ENCODE measurements at regions not wholly inside any gene's neighbourhood (a gene's known extent, or its start where the extent isn't known, plus 50 kb on each side); places are given as distances from the start of the nearest gene placed in this dataset.

- DNase-seq: no peak
Observed at GRCh38 chr1:63046539-63046938, 262.6 kb downstream of the ATG4C start.

DNA sequence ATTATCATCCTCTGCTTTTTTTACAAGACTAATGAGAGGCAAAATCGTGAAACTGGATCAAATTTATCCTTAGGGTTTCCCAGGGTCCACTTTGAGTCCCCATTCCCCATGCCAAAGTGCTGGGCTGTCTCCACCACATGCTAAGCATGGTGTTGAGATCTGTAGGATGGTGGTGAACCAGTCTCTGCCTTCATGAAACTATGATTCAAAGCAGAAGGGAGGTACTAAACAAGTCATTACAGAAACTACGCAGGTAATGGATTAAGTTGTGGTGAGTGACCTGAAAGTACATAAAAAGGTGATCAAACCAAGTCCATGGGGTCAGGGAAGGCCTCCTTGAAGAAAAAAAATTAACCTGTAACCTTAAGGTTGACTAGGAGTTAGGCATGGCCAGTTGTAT, 265.2 kb downstream of the ATG4C start:
- DNase-seq: no peak

DNA sequence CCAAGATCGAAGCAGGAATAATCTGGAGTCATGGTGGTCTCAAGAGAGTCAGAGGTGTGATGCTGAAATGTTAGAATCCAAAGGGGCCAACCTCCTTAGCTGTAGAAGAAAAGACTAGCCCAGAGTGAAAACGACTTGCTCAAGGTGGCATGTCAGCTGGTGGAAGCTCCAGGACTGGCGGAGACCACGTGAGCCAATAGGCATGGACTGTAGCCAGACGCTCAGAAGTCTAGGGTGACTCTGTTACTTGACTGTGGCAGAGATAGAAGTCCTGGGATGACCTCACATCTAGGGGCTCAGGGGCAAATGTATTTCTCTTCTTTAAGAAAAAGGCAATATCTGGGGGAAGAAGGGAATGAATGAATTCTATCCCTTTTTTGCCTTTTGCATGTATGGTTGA, 267.4 kb downstream of the ATG4C start:
- no peak for DNase-seq

DNA sequence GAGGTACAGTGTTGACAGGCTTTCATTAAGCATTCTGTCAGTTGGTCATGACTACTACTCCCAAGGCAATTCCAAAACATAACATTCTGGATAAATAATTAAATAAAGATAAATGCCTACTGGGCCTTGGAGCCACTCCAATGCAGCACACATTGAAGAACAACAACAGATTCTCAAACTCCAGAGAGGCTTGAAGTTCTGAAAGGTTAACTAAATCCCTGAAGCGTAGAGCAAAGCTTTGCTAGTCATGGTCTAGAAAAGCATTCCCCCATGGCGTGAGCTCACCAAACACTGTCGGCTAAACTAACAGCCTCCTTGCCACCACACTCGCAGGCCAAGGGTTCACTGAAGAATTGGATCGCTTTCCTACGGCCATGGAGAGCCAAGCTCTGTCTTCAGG, 268.0 kb downstream of the ATG4C start:
- no peak for DNase-seq

DNA sequence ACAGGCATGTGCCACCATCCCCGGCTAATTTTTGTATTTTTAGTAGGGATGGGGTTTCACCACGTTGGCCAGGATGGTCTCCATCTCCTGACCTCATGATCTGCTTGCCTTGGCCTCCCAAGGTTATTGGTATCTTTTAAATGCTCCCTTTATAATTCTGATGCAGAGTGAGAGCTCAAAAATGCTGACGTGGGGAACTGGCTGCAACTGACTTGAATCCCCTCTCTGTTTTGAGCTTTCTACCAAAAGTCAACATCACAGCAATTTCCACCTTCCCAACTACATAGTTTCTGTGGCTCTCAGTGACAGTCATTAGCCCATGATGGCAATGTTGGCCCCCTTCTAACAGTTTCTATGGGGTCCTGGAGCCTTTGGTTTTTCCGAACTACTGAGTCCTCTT, 268.2 kb upstream of the FOXD3 start:
- no peak for DNase-seq

- no peak for DNase-seq
Observed at GRCh38 chr1:63063367-63063766, 259.0 kb upstream of the FOXD3 start.

GRCh38 chr1:63064135-63064534, 258.2 kb upstream of the FOXD3 start:
- no peak for DNase-seq

GRCh38 chr1:63068626-63069025, 253.7 kb upstream of the FOXD3 start:
- no peak for DNase-seq

DNA sequence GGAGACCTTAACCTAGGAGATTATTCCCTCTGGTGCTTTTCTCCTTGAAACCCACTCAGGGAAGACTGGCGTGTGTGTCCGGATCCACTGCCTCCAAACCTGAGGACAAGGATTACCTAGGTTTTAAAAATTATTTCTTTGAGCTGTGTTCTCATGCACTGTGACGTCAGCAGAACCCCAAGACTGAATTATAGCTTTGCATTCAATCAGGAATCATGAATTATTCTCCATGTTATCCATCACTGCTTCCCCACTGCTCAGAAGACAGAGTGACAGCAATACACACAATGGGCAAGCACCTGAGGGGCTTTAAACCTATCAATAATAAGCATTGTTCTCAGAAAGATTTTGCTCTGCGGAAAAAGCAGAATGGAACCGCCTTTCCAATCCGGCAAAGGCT, 253.2 kb upstream of the FOXD3 start:
- no peak for DNase-seq

DNA sequence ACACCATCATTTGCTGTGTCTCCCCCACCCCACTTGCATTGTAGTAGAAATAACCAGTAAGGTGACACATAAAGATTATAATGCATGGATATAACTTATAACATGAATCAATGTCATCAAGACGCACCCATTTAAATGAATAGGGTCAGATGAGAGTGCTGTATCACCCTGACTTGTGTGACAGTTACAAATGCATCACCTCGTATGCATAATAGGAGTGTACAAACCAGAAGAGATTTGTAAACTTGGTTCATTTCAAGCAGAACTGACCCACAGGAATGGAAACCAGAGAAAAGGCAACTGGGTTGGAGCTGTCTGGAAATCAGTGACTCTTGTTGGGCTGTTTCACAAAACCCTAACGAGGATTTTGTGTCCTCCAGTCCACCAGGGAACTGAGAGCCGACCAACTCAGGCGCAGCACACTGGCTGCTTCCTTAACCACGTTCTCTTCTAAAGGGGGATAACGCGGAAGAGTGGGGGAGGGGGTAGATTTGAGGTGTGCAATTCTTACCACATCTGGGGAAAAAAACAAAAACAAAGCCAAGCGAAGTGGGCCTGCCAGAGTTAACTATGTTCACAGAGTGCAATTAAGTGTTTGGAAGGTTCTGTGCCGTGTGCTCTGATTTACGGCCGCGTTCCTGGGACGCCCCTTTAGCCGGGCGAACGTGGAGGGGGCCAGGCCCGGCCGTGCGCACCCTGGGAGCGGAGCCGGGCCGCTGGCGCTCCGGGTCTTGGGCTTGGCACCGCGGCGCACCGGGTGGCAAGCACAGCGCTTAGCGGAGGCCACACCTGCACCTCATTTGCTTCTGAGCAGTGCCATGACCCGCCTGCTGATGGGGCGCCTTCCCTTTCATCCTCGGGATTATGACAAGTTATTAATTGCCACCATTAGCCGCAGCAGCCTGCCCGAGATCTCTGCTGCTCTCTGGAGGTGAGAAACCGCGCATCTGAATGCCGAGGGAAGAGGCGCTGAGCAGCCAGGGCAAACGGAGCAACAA, 248.8 kb upstream of the FOXD3 start:
- DNase-seq: peak; percentile 82

- no peak for DNase-seq
Observed at GRCh38 chr1:63074321-63074720, 248.0 kb upstream of the FOXD3 start.

GRCh38 chr1:63082766-63083165, 239.6 kb upstream of the FOXD3 start:
- no peak for DNase-seq

DNA sequence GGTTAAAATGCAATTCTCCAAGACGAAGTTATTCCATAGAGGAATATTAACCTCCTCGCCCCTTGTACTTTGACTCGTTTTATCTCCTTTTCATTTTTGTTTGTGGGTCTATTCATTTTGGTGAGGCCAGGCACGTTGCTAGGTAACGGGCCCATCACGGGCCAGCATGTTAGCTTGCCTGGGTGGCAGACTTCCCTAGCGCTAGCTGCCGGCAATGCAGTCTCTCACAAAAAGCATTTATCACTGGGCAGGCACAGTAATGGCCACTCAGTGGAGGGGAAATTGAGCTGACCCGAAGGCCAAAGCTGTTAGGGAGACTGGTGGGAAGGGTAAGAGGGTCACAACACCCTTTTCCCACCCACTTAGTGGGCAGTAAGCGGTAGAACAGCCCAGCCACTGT, 234.4 kb upstream of the FOXD3 start:
- DNase-seq: peak; percentile 74

DNA sequence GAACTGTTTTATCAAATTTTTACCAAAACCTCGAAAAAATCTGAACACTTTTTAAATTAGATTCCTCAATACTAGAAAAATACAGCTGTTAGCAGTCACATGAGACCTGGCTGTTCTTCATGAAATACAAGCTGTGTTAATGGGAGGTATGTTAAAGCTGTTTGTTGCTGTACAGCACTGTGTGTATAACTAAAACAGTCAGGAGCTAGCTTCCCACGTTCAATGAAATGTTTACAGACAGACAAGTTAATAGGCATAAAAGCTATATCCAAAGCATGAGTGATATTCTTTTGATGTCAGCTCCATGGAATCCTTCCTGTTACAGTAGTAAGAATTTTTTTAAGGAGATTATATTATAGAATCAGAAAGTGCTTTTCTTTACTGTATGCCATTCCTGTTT, 223.2 kb upstream of the FOXD3 start:
- no peak for DNase-seq

DNA sequence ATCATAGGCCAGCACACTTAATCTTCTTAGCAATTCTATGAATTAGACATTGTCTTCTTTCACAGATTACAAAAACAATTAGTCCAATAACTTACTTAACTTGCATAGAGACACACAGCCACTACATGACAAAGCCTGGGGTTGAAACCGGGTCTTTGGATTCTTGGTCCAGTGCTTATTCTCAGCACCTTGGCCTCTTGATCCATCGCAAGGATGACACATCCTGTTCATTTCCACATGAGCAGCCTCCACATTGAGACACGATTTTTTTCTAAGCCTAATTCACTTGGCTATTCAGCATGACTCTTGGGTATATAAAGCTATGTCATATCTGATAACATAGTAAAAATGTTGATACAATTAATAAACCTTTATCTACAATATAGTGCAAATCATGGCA, 221.0 kb upstream of the FOXD3 start:
- no peak for DNase-seq

DNA sequence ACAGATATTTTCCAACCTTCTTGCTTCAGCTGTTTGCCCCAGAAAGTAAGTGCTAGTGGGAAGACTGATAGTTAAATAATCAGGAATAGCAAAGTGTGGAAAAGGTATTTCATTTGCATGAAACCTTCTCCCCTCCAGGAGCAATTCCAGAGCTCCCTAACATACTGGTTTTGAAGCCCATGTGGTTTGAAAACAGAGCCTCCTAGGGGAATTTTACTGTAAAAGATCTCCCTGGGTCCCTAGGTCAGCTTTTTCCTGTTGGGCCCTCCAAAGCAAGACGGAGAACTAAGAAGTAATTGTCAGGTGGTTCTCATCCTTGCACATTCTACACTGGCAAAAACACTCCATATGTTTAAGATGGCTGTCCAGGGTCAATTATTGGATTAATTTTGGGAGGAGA, 218.7 kb upstream of the FOXD3 start:
- no peak for DNase-seq

DNA sequence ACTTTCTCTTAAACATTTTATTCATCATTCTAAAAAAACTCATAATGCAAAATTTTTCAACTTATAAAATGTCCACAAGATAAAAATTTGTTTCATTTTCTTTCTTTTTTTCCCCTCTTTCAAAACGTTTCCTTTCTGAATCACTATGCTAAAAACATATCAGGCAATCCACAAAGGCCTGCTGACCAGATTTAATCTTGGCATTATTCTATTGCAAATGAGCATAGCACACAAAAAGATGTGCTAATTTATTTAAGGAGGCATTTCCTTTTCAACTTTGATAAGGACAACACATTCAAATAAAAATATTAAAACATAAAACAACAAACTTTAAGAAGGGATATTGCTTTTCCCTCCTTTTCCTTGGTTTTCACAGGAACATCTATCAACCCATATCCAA, 215.3 kb upstream of the FOXD3 start:
- no peak for DNase-seq

DNA sequence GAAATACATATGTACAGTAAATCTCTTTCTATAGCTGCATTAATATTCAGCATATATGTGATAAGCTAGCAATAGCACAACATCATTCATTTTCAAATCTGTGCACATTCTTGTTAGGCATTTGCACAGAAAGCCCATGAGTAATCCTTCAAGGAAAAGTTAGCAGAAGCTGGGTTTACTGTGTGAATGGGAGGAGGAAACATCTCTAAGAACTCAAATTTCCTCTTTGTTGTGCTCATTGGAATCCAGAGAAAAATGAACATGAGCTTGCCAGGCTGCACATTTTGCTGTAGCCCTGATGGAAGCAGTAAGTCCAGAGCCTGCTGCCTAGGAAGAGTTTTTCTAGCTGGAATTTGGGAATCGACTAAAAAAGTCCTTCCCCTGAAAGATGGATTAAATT, 214.2 kb upstream of the FOXD3 start:
- no peak for DNase-seq

DNA sequence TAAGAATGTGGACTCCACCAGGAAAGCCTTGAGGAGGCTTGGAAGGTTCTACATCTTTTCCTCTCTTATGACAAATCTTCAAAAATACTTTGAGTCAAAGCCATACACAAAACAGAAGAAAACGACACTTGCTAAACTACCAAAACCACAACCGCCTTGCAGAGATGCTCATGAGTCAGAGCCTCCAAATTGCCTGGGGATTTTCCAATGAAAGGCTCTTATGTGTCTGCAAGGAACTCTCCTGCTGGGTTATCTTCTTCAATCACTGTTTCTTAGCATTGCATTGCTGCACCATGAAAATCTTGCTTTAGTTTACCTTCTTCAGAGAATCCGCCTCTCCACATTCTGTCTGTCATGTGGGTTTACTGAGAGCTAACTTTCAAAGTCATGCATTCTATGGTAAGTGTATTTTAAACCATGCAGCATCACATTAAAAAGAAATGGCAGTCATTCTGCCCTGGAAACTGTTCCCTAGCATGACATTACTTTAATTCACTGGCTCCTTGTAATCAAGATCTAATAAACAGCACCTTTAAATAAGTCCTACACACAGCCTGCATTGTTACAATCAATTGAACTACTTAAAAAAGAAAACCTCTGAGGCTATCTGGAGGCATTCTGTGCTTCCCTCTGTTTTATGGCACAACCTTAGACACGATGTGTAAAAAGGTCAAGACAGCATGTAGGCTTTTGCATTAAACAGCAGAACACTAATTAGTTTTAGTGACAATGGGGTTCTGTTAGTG, 210.0 kb upstream of the FOXD3 start:
- DNase-seq: no peak

- DNase-seq: no peak
Observed at GRCh38 chr1:63115527-63115926, 206.8 kb upstream of the FOXD3 start.

- no peak for DNase-seq
Observed at GRCh38 chr1:63116016-63116415, 206.4 kb upstream of the FOXD3 start.

DNA sequence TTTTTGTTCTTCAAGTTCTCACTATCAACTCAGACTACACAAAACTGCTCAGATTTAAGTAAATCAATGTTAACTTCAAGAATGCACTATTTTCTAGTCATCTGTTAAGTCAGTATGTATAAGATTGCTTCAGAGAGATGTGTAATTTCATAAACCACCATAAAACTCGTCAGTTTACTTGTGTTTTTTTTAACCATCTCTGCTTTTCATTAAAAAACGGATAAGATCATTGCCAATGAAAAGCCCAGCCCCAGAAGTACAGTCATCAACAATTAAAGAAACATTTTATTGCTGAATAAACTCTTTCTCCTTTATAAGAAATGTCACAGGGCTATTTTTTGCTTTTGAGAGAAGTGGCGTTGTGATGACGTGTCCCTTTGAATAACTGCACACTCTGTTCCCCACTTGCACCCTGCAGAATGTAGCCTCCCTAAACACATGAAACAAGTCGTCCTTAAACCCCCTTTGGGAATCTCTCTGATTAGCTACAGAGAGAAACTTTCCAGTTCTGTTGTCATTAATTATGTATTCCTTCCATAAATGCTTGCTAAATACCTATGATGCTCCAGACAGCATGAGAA, 202.7 kb upstream of the FOXD3 start:
- no peak for DNase-seq

DNA sequence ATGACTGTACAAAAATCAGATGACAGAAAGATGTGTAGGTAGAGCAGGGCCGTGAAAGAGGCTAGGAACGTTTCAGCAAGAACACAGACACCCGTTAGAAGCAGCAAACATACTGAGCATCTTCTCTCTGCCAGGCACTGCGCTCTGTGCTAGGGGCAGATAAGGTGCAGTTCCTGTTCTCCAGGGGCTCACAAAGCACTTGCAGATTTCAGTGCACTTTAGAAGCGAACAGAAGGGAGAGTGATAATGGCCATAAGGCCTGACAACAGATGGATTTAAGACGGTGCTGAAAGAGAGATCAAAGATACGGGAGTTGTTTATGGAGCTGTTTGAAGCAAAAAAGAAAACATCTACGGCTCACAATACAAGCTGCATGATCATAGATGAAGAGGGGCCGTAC, 200.3 kb upstream of the FOXD3 start:
- DNase-seq: no peak

- DNase-seq: no peak
Observed at GRCh38 chr1:63124666-63125191, 197.6 kb upstream of the FOXD3 start.

Measured in eye (tissue), 1 donor.